MG63 (cell line): ENCODE measurements at regions not wholly inside any gene's neighbourhood (a gene's known extent, or its start where the extent isn't known, plus 50 kb on each side); places are given as distances from the start of the nearest gene placed in this dataset.

Experiments used
- DNase-seq: peaks from one replicate; pipeline ENCODE4 v3.0.0-alpha.2; 2020
- H3K27me3 ChIP-seq: fragments of 250-450 bp; sonication (Bioruptor Pico); 2 replicates; pipeline ENCODE4 v1.5.1; 2020; ENCODE audit warnings: mild to moderate bottlenecking, moderate library complexity
- H3K36me3 ChIP-seq: fragments of 250-450 bp; sonication (Bioruptor Pico); 2 replicates; pipeline ENCODE4 v1.5.1; 2020; ENCODE audit warnings: mild to moderate bottlenecking, moderate library complexity
- H3K4me3 ChIP-seq: fragments of 250-450 bp; sonication (Bioruptor Pico); 2 replicates; pipeline ENCODE4 v1.5.1; 2020; ENCODE audit warnings: mild to moderate bottlenecking, moderate library complexity
- H3K9me3 ChIP-seq: fragments of 250-450 bp; sonication (Bioruptor Pico); 2 replicates; pipeline ENCODE4 v1.5.1; 2020; ENCODE audit warnings: mild to moderate bottlenecking, moderate library complexity

DNA sequence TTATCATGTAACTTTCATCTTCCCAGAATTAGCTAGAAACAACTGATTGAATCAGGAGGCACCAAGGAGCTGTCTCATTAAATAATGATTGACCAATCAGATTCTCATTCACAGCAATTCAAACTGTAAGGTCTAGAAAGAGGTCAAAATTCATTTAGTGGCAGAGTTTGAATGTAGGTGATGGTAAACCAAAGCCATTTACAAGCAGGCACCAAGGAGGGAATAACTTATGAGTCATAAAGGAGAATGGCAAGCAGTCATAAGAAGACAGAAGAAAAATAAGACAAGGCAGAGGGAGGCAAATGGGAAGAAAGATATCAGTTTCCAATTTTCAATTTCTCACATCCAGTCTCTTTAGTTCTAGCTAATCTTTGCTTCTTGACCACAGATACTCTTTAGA is 52.9 kb upstream of the DEFB112 start:
- no peak for DNase-seq
- Histone ChIP-seq H3K27me3 (no peaks in the 10 kb centered on the region), H3K9me3 (no peaks in the 10 kb centered on the region; the same call in 1 of the 2 replicates), H3K4me3 (no peak overlapping the region), H3K36me3 (no peaks in the 10 kb centered on the region)

DNA sequence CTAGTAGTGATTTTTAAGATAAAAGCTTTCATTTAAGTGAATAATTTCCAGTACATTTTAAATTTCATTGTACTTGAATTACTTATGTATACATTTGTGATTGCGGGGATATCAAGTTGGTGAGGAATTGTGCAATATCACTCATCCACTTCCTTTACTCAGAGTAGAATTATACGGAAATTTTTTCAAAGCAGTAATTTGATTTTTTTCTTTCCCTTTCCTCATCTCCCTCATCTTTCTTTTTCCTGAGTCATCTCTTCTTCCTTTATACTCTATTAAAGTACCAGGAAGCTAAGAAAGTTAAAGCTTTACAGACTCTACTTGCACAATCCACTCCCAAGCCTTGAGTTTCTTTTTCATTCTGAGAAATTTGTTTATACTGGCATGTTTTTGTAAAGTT is 60.9 kb upstream of the DEFB112 start:
- H3K36me3 ChIP-seq, result no peaks in the 10 kb centered on the region

DNA sequence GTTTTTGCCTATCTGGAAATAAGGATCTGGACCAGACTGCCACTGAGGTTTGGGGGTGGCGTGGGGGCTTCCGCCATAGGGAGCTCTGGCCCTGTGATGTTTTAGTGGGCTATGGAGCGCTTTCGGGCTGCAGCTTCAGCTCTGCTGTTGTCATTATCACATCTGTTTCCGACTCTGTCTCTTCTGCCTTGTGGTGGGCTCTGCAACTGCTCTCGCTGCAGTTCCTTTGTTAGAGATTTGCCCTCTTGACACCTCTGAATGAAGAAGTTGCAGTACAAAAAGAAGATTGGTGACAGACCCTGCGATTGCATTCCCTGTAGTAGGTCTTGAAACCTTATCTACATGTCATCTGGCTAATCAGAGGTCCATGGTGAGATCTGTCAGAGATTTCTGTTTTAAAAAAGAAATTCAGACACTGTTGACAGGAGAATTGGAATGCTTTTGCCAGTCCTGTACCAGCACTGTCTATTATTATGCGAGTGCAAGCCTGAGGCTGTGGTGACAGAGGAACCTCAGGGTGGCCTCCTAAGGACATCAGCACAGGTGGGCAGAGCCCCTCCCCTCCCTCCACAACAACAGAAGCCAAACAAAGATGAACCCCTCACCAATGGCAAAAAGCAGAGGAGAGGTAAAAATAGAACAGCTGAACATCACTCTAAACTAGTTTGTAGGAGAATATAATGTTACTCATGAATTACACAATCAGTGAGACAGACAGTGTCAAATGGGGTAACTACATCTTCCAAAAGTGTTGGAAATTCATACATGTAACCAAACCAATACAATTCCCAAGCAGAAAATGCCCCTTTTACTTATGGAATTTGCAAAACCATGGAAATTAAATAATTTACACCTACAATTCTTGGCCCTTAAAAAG is 63.5 kb upstream of the DEFB112 start:
- no peak for DNase-seq
- H3K4me3 ChIP-seq, result no peak overlapping the region

More for the DNA sequence above, 60.9 kb upstream of the DEFB112 start:
- Histone ChIP-seq H3K27me3 (no peaks in the 10 kb centered on the region), H3K4me3 (no peak overlapping the region), H3K9me3 (no peaks in the 10 kb centered on the region)
- DNase-seq, result no peak

DNA sequence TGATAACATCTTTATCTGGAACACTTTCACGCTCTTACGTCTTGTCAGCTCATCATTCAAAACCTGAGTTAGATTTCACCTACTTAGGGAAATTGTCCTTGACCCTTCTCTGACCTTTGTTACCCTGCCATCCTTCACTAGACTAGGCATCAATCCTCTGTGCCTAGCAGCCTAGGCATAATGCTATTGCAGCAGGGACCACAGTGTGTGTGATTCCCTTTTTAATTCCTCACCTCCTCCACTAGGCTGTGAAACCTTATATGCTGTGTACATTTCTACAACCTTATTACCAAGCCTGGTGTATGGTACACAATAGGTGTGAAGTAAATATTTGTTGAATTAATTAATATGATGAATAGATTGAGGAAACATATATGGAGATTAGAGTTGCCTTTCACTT is 66.7 kb upstream of the DEFB112 start:
- Histone ChIP-seq H3K9me3 (no peaks in the 10 kb centered on the region), H3K4me3 (no peak overlapping the region)

More for the DNA sequence above, 63.5 kb upstream of the DEFB112 start:
- Histone ChIP-seq H3K9me3 (no peaks in the 10 kb centered on the region), H3K27me3 (no peaks in the 10 kb centered on the region), H3K36me3 (no peaks in the 10 kb centered on the region)

DNA sequence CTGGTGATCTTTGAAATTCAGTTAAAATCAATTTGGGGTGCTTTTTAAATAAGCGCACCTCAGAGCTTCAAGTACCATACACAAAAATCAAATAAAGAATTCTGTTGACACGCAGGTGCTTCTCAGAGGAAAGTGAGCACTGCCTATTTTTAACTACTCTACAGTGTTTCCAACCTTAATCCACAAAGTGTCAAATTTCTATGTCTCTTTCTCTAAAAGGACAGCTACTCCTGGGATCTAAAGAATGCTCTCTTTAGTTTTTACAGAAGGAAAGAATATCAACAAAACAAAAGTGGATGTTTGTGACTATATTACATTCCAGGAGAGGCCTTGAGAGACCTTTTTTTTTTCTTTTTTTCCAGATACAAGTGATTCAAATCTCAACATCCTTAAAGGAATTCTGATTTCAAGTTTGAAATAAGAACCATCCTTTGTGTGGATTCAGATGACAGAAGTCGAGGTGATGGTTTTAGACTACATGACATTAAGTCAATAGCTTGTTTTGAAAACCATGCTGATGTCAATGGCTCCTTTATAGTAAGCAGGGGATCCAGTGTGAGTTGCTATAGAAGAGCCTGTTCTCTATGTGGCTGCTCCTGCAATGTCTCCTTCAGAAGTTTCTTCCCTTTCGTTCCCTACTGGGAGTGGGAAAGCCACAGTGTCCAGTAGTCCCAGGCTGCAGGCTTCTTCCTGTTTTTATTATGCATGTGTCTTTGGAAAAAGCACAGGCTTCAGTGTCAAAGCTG is 67.2 kb upstream of the DEFB112 start:
- DNase-seq, result no peak
- Histone ChIP-seq H3K4me3 (no peak overlapping the region), H3K9me3 (no peaks in the 10 kb centered on the region), H3K27me3 (no peaks in the 10 kb centered on the region), H3K36me3 (no peaks in the 10 kb centered on the region)

More for the DNA sequence above, 66.7 kb upstream of the DEFB112 start:
- DNase-seq, result no peak
- Histone ChIP-seq H3K36me3 (no peaks in the 10 kb centered on the region), H3K27me3 (no peaks in the 10 kb centered on the region)

DNA sequence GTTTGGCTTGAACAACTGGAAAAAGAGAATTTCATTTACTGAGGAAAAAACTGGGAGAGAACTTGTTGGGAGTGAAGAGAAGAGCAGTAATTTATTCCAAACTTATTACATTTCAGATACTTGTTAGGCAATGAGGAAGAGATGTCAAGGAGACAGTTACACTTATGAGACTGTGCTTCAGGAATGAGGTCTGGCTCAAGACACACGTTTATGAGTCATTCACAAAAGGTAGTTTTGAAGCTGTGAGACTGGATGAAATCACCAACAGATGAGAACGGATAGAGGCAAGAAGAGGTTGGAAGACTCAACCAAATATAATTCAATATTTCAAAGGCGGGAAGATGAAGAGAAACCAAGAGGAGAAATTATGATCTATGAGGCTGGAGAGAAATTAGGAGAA is 70.6 kb upstream of the DEFB112 start:
- DNase-seq, result no peak
- H3K4me3 ChIP-seq, result no peak overlapping the region
- H3K27me3 ChIP-seq, result no peaks in the 10 kb centered on the region
- H3K36me3 ChIP-seq, result no peaks in the 10 kb centered on the region
- no peaks in the 10 kb centered on the region for H3K9me3 ChIP-seq

DNA sequence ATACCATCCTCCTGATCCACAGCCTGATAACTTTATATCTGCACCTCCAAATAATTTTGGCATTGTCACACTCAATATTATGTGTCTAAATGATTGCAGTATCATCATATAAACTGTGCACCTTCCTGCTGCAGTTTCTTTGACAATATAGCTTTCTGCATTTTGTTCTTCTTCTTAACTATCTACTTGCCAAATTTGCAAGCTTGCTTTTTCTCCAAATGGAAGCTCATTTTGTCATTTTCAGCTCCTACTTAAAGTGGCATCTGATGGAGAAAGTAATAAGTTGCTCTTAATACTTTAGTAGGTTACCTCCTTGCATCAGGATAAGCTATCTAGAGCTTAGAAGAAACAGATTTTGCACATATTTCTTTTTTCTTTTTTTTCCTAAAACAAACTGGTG is 74.0 kb upstream of the DEFB112 start:
- no peak for DNase-seq
- no peaks in the 10 kb centered on the region for H3K36me3 ChIP-seq
- H3K9me3 ChIP-seq, result no peaks in the 10 kb centered on the region
- peaks cover 10% of the 10 kb centered on the region; the same call in 1 of the 2 replicates for H3K27me3 ChIP-seq
- no peak overlapping the region for H3K4me3 ChIP-seq

DNA sequence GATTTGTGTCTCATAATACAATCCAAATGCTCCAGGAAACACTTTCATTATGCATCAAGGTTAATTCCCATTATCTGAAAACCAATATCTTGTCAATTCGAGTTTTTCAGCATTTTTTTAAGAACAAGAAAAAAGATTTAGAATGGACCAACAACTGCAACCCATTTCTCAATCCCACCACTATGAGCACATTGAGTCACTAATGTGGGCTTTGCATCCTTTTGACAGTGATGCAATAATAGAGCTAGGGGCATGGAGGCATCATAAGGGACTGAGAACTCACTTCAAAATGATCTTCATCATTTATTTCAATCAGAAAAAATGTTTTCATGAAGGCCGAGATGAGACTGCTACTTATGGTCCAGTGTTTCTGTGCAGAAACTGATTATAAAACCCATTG is 74.8 kb upstream of the DEFB112 start:
- Histone ChIP-seq H3K36me3 (no peaks in the 10 kb centered on the region), H3K9me3 (no peaks in the 10 kb centered on the region), H3K4me3 (no peak overlapping the region), H3K27me3 (peaks cover 10% of the 10 kb centered on the region; the same call in 1 of the 2 replicates)
- no peak for DNase-seq

DNA sequence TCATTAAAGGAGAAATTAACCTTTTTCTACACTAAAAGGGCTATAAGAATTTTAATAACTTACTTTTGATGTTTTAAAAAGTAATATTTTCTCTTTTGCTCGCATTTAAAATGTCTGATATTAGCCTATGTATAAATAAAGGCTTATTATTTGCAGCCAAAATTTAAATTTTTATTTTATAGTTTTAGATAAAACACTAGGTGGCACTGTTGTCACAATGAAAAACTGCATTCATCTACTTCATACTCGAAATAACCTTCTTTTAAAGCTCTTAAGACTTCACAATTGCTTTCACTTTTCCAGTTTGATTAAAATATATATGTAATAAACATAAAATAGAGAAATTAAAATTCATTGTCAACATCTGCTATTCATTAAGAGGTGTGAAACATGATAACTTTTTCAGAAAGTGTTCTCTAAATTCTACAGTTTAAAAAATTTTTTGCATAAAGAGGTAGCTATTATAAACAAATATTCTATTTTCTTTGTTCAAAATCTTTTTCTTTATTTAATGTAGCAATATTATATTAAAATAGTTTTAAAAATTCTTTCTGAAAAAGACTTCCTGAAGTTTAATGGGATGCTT is 78.8 kb upstream of the DEFB112 start:
- no peak for DNase-seq
- peaks cover 29% of the 10 kb centered on the region for H3K27me3 ChIP-seq

DNA sequence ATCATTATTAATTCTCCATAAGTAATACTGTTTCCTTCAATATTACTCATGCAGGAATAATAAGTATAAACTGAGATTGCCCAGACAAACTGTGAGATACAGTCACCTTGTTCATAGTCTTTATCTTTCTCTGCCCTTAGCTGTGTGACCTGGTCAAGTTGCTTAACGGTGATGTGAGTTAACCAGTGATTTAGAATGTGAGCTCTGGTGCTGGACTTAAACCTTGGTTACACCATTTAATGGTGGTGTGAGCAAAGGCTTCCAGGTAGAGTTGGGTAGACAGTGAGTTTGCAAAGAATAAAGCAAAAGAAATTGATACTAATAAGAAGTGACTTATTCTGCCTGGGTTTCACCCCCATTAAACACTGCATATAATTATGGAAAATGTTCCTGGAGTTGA is 86.2 kb upstream of the DEFB112 start:
- DNase-seq, result no peak
- H3K9me3 ChIP-seq, result no peaks in the 10 kb centered on the region
- peaks cover 8% of the 10 kb centered on the region for H3K27me3 ChIP-seq
- H3K36me3 ChIP-seq, result no peaks in the 10 kb centered on the region
- H3K4me3 ChIP-seq, result no peak overlapping the region

More for the DNA sequence above, 78.8 kb upstream of the DEFB112 start:
- Histone ChIP-seq H3K4me3 (no peak overlapping the region), H3K36me3 (no peaks in the 10 kb centered on the region), H3K9me3 (no peaks in the 10 kb centered on the region)

DNA sequence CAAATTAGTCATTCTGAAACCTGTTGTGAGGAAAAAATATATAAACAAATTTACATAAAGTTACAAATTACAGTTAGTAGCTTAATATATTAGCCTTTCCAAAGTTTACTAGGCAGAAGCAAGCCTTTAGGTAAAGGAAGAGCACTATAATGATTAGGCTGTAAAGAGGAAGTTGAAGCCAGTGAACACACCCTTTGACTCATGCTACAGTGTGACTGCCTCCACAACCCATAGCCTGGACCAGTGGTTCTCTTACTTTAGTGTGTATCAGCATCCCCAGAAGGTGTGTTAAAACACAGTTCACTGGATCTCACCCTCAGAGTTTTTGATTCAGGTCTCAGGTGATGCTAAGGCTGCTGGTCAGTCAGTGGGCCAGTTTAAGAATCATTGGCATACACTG is 91.4 kb upstream of the DEFB112 start:
- Histone ChIP-seq H3K36me3 (no peaks in the 10 kb centered on the region), H3K9me3 (no peaks in the 10 kb centered on the region)

DNA sequence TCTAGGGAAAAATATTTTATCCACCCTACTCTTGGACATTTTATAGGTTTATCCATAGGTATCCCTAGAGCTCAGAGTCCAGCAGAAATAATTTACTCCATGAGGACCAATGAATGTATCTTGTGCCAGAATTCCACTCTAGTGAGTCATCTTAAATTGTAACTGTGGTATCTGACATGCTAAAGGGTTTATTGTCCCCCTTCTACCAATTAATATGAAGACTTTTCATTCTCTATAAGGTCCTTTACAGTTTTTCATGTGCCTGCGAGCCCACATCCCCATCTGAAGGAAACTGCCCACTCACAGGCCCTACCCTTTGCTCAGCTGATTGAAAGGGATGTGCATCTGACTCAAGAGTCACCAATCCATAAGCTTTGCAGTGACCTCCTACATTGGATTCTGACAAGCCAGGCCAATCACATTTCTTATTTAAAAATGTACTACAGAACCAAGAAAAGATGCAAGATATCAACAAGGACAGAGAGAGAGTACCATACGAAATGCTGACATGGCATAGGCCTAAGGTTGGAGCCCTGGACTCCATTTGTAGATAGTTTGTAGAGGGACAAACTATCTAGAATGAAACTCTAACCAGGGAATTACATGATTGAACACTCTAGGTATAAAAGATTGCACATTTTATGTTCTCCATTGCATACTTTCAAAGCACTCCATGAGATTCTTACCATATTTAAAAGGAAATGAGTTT is 93.4 kb upstream of the DEFB112 start:
- no peak for DNase-seq
- no peaks in the 10 kb centered on the region for H3K27me3 ChIP-seq
- no peaks in the 10 kb centered on the region for H3K36me3 ChIP-seq
- no peaks in the 10 kb centered on the region for H3K9me3 ChIP-seq
- H3K4me3 ChIP-seq, result no peak overlapping the region

More for the DNA sequence above, 91.4 kb upstream of the DEFB112 start:
- H3K27me3 ChIP-seq, result no peaks in the 10 kb centered on the region
- no peak for DNase-seq
- H3K4me3 ChIP-seq, result no peak overlapping the region

DNA sequence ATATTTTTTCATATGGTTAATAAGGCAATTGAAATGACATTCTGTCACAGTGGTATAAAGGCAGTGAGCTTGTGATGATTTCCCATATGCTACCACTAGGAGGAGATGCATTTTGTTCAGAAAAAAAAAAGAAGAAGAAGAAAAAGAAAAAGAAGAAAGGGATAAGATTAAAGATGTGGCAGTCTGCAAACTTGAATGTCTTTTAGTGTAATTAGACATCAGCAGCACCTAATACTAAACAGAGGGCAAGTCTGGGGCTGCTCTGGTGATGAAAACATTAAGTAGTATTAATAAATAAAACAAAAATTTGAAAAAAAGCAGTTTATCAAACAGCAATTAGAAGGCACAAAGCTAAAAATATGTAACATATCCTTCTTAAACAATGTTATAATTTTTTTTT is 95.4 kb upstream of the DEFB112 start:
- DNase-seq, result no peak
- Histone ChIP-seq H3K36me3 (no peaks in the 10 kb centered on the region), H3K4me3 (no peak overlapping the region), H3K27me3 (no peaks in the 10 kb centered on the region), H3K9me3 (no peaks in the 10 kb centered on the region)

DNA sequence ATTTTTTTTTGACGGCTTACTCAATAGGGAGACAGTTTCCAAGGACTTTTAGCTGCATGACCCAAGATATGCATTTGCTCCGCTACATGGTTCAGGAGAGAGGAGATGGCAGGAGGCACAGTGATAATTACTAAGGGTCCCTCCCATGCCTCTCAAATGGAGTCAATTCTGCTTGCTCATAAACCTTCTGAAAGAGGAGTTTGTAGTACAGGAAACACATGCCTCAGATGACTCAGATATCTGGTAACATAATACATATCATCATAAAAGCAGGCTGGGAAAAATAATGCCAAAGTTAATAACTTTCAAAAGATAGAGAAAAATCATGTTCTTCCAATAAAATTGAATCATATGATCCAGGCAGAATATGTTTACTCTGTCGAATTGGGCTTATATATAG is 97.6 kb upstream of the DEFB112 start:
- H3K4me3 ChIP-seq, result no peak overlapping the region
- DNase-seq, result peak; percentile 41
- no peaks in the 10 kb centered on the region for H3K9me3 ChIP-seq
- H3K36me3 ChIP-seq, result no peaks in the 10 kb centered on the region
- no peaks in the 10 kb centered on the region for H3K27me3 ChIP-seq

DNA sequence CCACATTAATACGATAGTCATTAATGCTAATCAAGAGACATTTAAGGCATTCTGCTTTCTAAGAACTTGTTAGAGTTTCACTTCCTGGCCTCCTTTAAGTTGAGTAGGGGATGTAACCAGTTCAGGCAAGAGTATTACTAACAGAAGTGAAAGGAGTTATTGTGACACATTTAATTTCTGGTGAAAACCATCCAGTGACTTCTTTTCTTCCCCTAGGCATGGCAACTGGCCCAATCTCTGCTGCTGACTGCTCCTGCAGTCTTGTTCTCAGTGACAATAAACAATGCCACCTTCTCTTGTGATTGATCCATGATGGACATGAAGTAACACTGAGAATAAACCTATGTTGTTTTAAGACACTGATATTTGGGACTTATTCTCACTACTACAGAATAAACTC is 130.9 kb upstream of the DEFB112 start:
- Histone ChIP-seq H3K4me3 (no peak overlapping the region), H3K27me3 (no peaks in the 10 kb centered on the region), H3K36me3 (no peaks in the 10 kb centered on the region), H3K9me3 (no peaks in the 10 kb centered on the region)
- no peak for DNase-seq

DNA sequence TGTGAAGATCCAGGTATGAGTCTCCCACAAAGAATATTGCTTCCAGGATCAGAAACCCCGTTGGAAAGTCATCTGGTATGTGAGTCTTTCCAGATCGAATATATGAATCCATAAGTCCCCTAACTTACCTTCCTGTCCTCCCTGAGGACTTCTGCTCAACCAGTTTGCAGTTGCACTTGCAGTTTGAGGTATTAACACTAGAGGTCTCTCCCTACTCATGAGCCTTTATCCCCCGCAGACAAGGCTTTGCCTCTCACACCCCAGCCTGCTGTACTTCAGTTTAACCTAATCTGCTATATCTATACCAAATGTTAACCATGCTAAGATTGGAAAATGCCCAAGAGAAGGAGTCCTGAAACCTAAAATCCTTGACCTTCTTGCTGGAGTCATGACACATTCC is 135.3 kb upstream of the DEFB112 start:
- Histone ChIP-seq H3K4me3 (no peak overlapping the region), H3K36me3 (no peaks in the 10 kb centered on the region), H3K27me3 (no peaks in the 10 kb centered on the region), H3K9me3 (no peaks in the 10 kb centered on the region)
- peak; percentile 16 for DNase-seq
